CD4-positive, alpha-beta T cell treated with Interleukin-15 for 4 hours (primary cell): ENCODE measurements at regions not wholly inside any gene's neighbourhood (a gene's known extent, or its start where the extent isn't known, plus 50 kb on each side); places are given as distances from the start of the nearest gene placed in this dataset.

Experiments used
- DNase-seq: peaks from one replicate; pipeline ENCODE4 v3.0.0-alpha.2; 2020; ENCODE audit warnings: low spot score

GRCh38 chr15:91522605-91523332 lies 330.7 kb upstream of the SLCO3A1 start:
- DNase-seq = peak; percentile 55

GRCh38 chr15:91523596-91523995 lies 329.9 kb upstream of the SLCO3A1 start:
- no peak for DNase-seq

GRCh38 chr15:91524534-91524933 lies 329.0 kb upstream of the SLCO3A1 start:
- DNase-seq = no peak

GRCh38 chr15:91525751-91526150 lies 327.8 kb upstream of the SLCO3A1 start:
- no peak for DNase-seq

GRCh38 chr15:91526424-91526823 lies 327.1 kb upstream of the SLCO3A1 start:
- DNase-seq = no peak

- DNase-seq = no peak
Measured at GRCh38 chr15:91528801-91529200, 324.7 kb upstream of the SLCO3A1 start.

GRCh38 chr15:91529534-91529933 lies 324.0 kb upstream of the SLCO3A1 start:
- DNase-seq = peak; percentile 43

- DNase-seq = no peak
Measured at GRCh38 chr15:91530279-91530678, 323.2 kb upstream of the SLCO3A1 start.

GRCh38 chr15:91530956-91531582 lies 322.4 kb upstream of the SLCO3A1 start:
- no peak for DNase-seq

GRCh38 chr15:91534235-91534634 lies 319.3 kb upstream of the SLCO3A1 start:
- no peak for DNase-seq

GRCh38 chr15:91534976-91535375 lies 318.5 kb upstream of the SLCO3A1 start:
- DNase-seq = no peak

GRCh38 chr15:91535856-91536500 lies 317.5 kb upstream of the SLCO3A1 start:
- DNase-seq = no peak

GRCh38 chr15:91537856-91538255 lies 315.7 kb upstream of the SLCO3A1 start:
- no peak for DNase-seq

- DNase-seq = no peak
Measured at GRCh38 chr15:91538782-91539181, 314.7 kb upstream of the SLCO3A1 start.

GRCh38 chr15:91541286-91541685 lies 312.2 kb upstream of the SLCO3A1 start:
- DNase-seq = no peak

- no peak for DNase-seq
Measured at GRCh38 chr15:91542226-91542625, 311.3 kb upstream of the SLCO3A1 start.

GRCh38 chr15:91547356-91547755 lies 306.2 kb upstream of the SLCO3A1 start:
- DNase-seq = no peak

GRCh38 chr15:91548549-91548948 lies 305.0 kb upstream of the SLCO3A1 start:
- no peak for DNase-seq

- no peak for DNase-seq
Measured at GRCh38 chr15:91549581-91549980, 303.9 kb upstream of the SLCO3A1 start.

- no peak for DNase-seq
Measured at GRCh38 chr15:91552555-91552954, 301.0 kb upstream of the SLCO3A1 start.

- DNase-seq = no peak
Measured at GRCh38 chr15:91553196-91553854, 300.2 kb upstream of the SLCO3A1 start.

GRCh38 chr15:91555312-91555711 lies 298.2 kb upstream of the SLCO3A1 start:
- DNase-seq = no peak

- DNase-seq = no peak
Measured at GRCh38 chr15:91556926-91557325, 296.6 kb upstream of the SLCO3A1 start.
